WTC11 (cell line): ENCODE measurements at regions not wholly inside any gene's neighbourhood (a gene's known extent, or its start where the extent isn't known, plus 50 kb on each side); places are given as distances from the start of the nearest gene placed in this dataset.

Experiments
- ATF1 ChIP-seq: sonication (generic); formaldehyde crosslinking; IDR thresholded peaks from 2 replicates; pipeline ENCODE4 v1.8.1; 2023; ENCODE audit warnings: mild to moderate bottlenecking, moderate library complexity, missing genetic modification reagents
- FOXJ3 ChIP-seq: sonication (generic); formaldehyde crosslinking; IDR thresholded peaks from 2 replicates; pipeline ENCODE4 v1.9.0; 2021; ENCODE audit warnings: missing genetic modification reagents, mild to moderate bottlenecking, borderline replicate concordance
- GABPB1 ChIP-seq: sonication (generic); formaldehyde crosslinking; IDR thresholded peaks from 2 replicates; pipeline ENCODE4 v1.8.1; 2023; ENCODE audit warnings: mild to moderate bottlenecking, missing genetic modification reagents
- JAZF1 ChIP-seq: fragments of 250-450 bp; sonication (Bioruptor Pico); IDR thresholded peaks from 2 replicates; pipeline ENCODE4 v1.9.0; 2021; ENCODE audit warnings: moderate library complexity, mild to moderate bottlenecking, inconsistent platforms
- SP1 ChIP-seq: sonication (generic); formaldehyde crosslinking; conservative IDR thresholded peaks from 2 replicates; pipeline ENCODE4 v1.8.1; 2022; ENCODE audit warnings: missing genetic modification reagents
- TP53 ChIP-seq: sonication (generic); formaldehyde crosslinking; IDR thresholded peaks from 2 replicates; pipeline ENCODE4 v1.8.1; 2023; ENCODE audit warnings: mild to moderate bottlenecking, missing genetic modification reagents
- TF ChIP-seq, protein P1 (sequence below): fragments of 200-600 bp; IDR thresholded peaks from 2 replicates; pipeline ENCODE4 v1.8.0; 2022; ENCODE audit warnings: antibody characterized with exemption
- TF ChIP-seq, protein P2 (sequence below): sonication (generic); formaldehyde crosslinking; conservative IDR thresholded peaks from 2 replicates; pipeline ENCODE4 v1.8.1; 2023; ENCODE audit warnings: mild to moderate bottlenecking, low read depth, missing genetic modification reagents, moderate library complexity
- TF ChIP-seq, protein P3 (sequence below): sonication (generic); formaldehyde crosslinking; IDR thresholded peaks from 2 replicates; pipeline ENCODE4 v1.8.0; 2023; ENCODE audit warnings: missing genetic modification reagents, mild to moderate bottlenecking, borderline replicate concordance
- TF ChIP-seq, protein P4 (sequence below): sonication (generic); formaldehyde crosslinking; IDR thresholded peaks from 2 replicates; pipeline ENCODE4 v1.8.1; 2022; ENCODE audit warnings: low read depth, mild to moderate bottlenecking, moderate library complexity, missing genetic modification reagents, borderline replicate concordance
- TF ChIP-seq, protein P5 (sequence below): sonication (generic); formaldehyde crosslinking; IDR thresholded peaks from 2 replicates; pipeline ENCODE4 v1.8.0; 2022; ENCODE audit warnings: mild to moderate bottlenecking, missing genetic modification reagents
- TF ChIP-seq, protein P6 (sequence below): sonication (generic); formaldehyde crosslinking; IDR thresholded peaks from 2 replicates; pipeline ENCODE4 v1.8.1; 2023; ENCODE audit warnings: mild to moderate bottlenecking, missing genetic modification reagents, borderline replicate concordance
- TF ChIP-seq, protein P7 (sequence below): sonication (generic); formaldehyde crosslinking; IDR thresholded peaks from 2 replicates; pipeline ENCODE4 v1.8.1; 2022; ENCODE audit warnings: low read depth, missing genetic modification reagents, borderline replicate concordance

DNA sequence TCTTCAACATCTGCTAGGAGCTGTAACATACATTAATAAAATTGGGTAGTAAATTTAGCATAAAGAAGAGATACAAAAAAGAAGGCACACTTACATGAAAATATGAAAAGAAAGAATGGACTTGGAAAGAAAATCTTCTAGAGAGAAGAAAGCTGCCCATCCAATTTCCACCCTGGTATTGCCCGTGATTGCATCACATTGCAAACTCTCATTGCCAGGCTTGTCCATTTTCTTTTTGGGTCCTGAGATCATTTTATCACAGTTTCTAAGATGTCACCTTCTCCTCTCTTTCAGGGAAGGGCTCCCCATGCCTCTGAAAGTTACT, 321.5 kb downstream of the RND3 start:
- TF ChIP-seq, protein P1, sequence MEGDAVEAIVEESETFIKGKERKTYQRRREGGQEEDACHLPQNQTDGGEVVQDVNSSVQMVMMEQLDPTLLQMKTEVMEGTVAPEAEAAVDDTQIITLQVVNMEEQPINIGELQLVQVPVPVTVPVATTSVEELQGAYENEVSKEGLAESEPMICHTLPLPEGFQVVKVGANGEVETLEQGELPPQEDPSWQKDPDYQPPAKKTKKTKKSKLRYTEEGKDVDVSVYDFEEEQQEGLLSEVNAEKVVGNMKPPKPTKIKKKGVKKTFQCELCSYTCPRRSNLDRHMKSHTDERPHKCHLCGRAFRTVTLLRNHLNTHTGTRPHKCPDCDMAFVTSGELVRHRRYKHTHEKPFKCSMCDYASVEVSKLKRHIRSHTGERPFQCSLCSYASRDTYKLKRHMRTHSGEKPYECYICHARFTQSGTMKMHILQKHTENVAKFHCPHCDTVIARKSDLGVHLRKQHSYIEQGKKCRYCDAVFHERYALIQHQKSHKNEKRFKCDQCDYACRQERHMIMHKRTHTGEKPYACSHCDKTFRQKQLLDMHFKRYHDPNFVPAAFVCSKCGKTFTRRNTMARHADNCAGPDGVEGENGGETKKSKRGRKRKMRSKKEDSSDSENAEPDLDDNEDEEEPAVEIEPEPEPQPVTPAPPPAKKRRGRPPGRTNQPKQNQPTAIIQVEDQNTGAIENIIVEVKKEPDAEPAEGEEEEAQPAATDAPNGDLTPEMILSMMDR = no peak
- TF ChIP-seq, protein P2, sequence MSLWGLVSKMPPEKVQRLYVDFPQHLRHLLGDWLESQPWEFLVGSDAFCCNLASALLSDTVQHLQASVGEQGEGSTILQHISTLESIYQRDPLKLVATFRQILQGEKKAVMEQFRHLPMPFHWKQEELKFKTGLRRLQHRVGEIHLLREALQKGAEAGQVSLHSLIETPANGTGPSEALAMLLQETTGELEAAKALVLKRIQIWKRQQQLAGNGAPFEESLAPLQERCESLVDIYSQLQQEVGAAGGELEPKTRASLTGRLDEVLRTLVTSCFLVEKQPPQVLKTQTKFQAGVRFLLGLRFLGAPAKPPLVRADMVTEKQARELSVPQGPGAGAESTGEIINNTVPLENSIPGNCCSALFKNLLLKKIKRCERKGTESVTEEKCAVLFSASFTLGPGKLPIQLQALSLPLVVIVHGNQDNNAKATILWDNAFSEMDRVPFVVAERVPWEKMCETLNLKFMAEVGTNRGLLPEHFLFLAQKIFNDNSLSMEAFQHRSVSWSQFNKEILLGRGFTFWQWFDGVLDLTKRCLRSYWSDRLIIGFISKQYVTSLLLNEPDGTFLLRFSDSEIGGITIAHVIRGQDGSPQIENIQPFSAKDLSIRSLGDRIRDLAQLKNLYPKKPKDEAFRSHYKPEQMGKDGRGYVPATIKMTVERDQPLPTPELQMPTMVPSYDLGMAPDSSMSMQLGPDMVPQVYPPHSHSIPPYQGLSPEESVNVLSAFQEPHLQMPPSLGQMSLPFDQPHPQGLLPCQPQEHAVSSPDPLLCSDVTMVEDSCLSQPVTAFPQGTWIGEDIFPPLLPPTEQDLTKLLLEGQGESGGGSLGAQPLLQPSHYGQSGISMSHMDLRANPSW (CRISPR knock-in tag) = no peak
- TF ChIP-seq, protein P3, sequence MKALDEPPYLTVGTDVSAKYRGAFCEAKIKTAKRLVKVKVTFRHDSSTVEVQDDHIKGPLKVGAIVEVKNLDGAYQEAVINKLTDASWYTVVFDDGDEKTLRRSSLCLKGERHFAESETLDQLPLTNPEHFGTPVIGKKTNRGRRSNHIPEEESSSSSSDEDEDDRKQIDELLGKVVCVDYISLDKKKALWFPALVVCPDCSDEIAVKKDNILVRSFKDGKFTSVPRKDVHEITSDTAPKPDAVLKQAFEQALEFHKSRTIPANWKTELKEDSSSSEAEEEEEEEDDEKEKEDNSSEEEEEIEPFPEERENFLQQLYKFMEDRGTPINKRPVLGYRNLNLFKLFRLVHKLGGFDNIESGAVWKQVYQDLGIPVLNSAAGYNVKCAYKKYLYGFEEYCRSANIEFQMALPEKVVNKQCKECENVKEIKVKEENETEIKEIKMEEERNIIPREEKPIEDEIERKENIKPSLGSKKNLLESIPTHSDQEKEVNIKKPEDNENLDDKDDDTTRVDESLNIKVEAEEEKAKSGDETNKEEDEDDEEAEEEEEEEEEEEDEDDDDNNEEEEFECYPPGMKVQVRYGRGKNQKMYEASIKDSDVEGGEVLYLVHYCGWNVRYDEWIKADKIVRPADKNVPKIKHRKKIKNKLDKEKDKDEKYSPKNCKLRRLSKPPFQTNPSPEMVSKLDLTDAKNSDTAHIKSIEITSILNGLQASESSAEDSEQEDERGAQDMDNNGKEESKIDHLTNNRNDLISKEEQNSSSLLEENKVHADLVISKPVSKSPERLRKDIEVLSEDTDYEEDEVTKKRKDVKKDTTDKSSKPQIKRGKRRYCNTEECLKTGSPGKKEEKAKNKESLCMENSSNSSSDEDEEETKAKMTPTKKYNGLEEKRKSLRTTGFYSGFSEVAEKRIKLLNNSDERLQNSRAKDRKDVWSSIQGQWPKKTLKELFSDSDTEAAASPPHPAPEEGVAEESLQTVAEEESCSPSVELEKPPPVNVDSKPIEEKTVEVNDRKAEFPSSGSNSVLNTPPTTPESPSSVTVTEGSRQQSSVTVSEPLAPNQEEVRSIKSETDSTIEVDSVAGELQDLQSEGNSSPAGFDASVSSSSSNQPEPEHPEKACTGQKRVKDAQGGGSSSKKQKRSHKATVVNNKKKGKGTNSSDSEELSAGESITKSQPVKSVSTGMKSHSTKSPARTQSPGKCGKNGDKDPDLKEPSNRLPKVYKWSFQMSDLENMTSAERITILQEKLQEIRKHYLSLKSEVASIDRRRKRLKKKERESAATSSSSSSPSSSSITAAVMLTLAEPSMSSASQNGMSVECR (CRISPR knock-in tag) = no peak
- TF ChIP-seq, protein P4, sequence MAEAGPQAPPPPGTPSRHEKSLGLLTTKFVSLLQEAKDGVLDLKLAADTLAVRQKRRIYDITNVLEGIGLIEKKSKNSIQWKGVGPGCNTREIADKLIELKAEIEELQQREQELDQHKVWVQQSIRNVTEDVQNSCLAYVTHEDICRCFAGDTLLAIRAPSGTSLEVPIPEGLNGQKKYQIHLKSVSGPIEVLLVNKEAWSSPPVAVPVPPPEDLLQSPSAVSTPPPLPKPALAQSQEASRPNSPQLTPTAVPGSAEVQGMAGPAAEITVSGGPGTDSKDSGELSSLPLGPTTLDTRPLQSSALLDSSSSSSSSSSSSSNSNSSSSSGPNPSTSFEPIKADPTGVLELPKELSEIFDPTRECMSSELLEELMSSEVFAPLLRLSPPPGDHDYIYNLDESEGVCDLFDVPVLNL (CRISPR knock-in tag) = no peak
- TF ChIP-seq JAZF1 (CRISPR knock-in tag) (no peak), GABPB1 (CRISPR knock-in tag) (no peak), FOXJ3 (CRISPR knock-in tag) (no peak), SP1 (CRISPR knock-in tag) (no peak), TP53 (CRISPR knock-in tag) (no peak), ATF1 (CRISPR knock-in tag) (no peak)
- TF ChIP-seq, protein P5, sequence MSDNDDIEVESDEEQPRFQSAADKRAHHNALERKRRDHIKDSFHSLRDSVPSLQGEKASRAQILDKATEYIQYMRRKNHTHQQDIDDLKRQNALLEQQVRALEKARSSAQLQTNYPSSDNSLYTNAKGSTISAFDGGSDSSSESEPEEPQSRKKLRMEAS (CRISPR knock-in tag) = no peak
- TF ChIP-seq, protein P6, sequence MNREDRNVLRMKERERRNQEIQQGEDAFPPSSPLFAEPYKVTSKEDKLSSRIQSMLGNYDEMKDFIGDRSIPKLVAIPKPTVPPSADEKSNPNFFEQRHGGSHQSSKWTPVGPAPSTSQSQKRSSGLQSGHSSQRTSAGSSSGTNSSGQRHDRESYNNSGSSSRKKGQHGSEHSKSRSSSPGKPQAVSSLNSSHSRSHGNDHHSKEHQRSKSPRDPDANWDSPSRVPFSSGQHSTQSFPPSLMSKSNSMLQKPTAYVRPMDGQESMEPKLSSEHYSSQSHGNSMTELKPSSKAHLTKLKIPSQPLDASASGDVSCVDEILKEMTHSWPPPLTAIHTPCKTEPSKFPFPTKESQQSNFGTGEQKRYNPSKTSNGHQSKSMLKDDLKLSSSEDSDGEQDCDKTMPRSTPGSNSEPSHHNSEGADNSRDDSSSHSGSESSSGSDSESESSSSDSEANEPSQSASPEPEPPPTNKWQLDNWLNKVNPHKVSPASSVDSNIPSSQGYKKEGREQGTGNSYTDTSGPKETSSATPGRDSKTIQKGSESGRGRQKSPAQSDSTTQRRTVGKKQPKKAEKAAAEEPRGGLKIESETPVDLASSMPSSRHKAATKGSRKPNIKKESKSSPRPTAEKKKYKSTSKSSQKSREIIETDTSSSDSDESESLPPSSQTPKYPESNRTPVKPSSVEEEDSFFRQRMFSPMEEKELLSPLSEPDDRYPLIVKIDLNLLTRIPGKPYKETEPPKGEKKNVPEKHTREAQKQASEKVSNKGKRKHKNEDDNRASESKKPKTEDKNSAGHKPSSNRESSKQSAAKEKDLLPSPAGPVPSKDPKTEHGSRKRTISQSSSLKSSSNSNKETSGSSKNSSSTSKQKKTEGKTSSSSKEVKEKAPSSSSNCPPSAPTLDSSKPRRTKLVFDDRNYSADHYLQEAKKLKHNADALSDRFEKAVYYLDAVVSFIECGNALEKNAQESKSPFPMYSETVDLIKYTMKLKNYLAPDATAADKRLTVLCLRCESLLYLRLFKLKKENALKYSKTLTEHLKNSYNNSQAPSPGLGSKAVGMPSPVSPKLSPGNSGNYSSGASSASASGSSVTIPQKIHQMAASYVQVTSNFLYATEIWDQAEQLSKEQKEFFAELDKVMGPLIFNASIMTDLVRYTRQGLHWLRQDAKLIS (CRISPR knock-in tag) = no peak
- TF ChIP-seq, protein P7, sequence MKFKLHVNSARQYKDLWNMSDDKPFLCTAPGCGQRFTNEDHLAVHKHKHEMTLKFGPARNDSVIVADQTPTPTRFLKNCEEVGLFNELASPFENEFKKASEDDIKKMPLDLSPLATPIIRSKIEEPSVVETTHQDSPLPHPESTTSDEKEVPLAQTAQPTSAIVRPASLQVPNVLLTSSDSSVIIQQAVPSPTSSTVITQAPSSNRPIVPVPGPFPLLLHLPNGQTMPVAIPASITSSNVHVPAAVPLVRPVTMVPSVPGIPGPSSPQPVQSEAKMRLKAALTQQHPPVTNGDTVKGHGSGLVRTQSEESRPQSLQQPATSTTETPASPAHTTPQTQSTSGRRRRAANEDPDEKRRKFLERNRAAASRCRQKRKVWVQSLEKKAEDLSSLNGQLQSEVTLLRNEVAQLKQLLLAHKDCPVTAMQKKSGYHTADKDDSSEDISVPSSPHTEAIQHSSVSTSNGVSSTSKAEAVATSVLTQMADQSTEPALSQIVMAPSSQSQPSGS (CRISPR knock-in tag) = no peak
